ENCODE measurements at regions not wholly inside any gene's neighbourhood (a gene's known extent, or its start where the extent isn't known, plus 50 kb on each side); places are given as distances from the start of the nearest gene placed in this dataset.

- H3K79me2 ChIP-seq (ENCODE audit: control insufficient read depth, insufficient read depth, low read length): no peaks in the 10 kb centered on the region
- H3K27ac ChIP-seq (ENCODE audit: extremely low read depth, low read depth, low read length): no peak overlapping the region
- WGBS (ENCODE audit: insufficient coverage, low coverage, missing lambda C conversion rate): 4% methylated on average over 3 of the region's 3 CpGs
- no TSS peak for BruUV-seq (replicated peaks)
- intact Hi-C loops (cut with micrococcal nuclease): no loop called here
- in situ Hi-C loops (cut with MboI): no loop called here
- H3K4me3 ChIP-seq: no peak overlapping the region
- no peaks in the 10 kb centered on the region for H3K9me1 ChIP-seq (ENCODE audit: control insufficient read depth, insufficient read depth, low read length)
- no peak for TF ChIP-seq ZNF609 (CRISPR knock-in tag; IDR thresholded peaks at IDR 0.05; ENCODE audit: borderline replicate concordance)
- no peak for TF ChIP-seq ZNF398 (CRISPR knock-in tag; IDR thresholded peaks at IDR 0.05)
- no peak for TF ChIP-seq HCFC1 (IDR thresholded peaks at IDR 0.05; ENCODE audit: low read depth, low read length)
- TF ChIP-seq LCOR (CRISPR knock-in tag; IDR thresholded peaks at IDR 0.05): no peak
- TF ChIP-seq GTF2B (IDR thresholded peaks at IDR 0.05; ENCODE audit: extremely low read depth, insufficient read length): no peak
- no peak for TF ChIP-seq NFRKB (IDR thresholded peaks at IDR 0.05; ENCODE audit: low read depth)
- no peak for TF ChIP-seq RB1 (IDR thresholded peaks at IDR 0.05; ENCODE audit: low read depth)
- DNase-seq (ENCODE audit: extremely low read depth in 1 of 4, low spot score in 3 of 4) (no peak), FAIRE-seq (no peak), ATAC-seq (no peak)
- no peaks in the 10 kb centered on the region for H3K9me3 ChIP-seq (replicated peaks; ENCODE audit: control insufficient read depth, insufficient read depth, low read depth, low read length)
- no peaks in the 10 kb centered on the region for H3K4me1 ChIP-seq (replicated peaks in 1 of 2; ENCODE audit: control insufficient read depth in 2 of 2, insufficient read depth in 2 of 2, low read length in 2 of 2)
- H2AFZ ChIP-seq (ENCODE audit: low read depth, low read length): no peak overlapping the region
- no peak overlapping the region for H3K9ac ChIP-seq (ENCODE audit: insufficient read depth in 1 of 2, low read depth in 2 of 2, low read length in 2 of 2)
- POLR2A ChIA-PET: no interaction called here
- H4K20me1 ChIP-seq (replicated peaks; ENCODE audit: control insufficient read depth, insufficient read depth, low read length): no peaks in the 10 kb centered on the region
- no peaks in the 10 kb centered on the region for H3K27me3 ChIP-seq (ENCODE audit: control insufficient read depth in 2 of 2, insufficient read depth in 2 of 2, low read length in 2 of 2)
- H3K36me3 ChIP-seq (ENCODE audit: control insufficient read depth, insufficient read depth, low read length): no peaks in the 10 kb centered on the region
- H3K4me2 ChIP-seq (ENCODE audit: insufficient read depth, low read length): no peak overlapping the region
- CTCF ChIA-PET (ENCODE audit: low intra/inter-chr PET ratio): no interaction called here
These were observed 240.4 kb downstream of the MBD2 start for GRCh38 chr18:53984021-53984420.

Data from K562 (cell line).